Bronchial epithelial cell (primary cell): ENCODE measurements at regions not wholly inside any gene's neighbourhood (a gene's known extent, or its start where the extent isn't known, plus 50 kb on each side); places are given as distances from the start of the nearest gene placed in this dataset.
A peak's percentile ranks its signal among the peaks of the same experiment; 100 is the strongest.

ENCODE experiments used
- DNase-seq: peaks from one replicate; pipeline ENCODE4 v3.0.0-alpha.2; 2010; ENCODE audit warnings: low read depth
- FAIRE-seq: peaks from 2 replicates; lab custom pipeline; 2011; peaks lifted over from hg19 to GRCh38; lab: Jason Lieb, UNC
- H3K27me3 ChIP-seq: 2 replicates; pipeline ENCODE4 v1.5.1; 2011; ENCODE audit warnings: low read length; ENCODE audit not compliant: control insufficient read depth, insufficient read depth
- H3K36me3 ChIP-seq: 2 replicates; pipeline ENCODE4 v1.5.1; 2011; ENCODE audit warnings: low read length; ENCODE audit not compliant: control insufficient read depth, insufficient read depth
- H3K4me3 ChIP-seq: 2 replicates; pipeline ENCODE4 v1.5.1; 2011; ENCODE audit warnings: mild to moderate bottlenecking, low read depth, low read length, control low read depth
- TF ChIP-seq, protein P1 (sequence below): IDR thresholded peaks from 2 replicates; pipeline ENCODE4 v1.5.1; 2011; ENCODE audit warnings: mild to moderate bottlenecking, moderate library complexity, low read length, control low read depth, inconsistent platforms; ENCODE audit not compliant: insufficient read depth, severe bottlenecking

DNA sequence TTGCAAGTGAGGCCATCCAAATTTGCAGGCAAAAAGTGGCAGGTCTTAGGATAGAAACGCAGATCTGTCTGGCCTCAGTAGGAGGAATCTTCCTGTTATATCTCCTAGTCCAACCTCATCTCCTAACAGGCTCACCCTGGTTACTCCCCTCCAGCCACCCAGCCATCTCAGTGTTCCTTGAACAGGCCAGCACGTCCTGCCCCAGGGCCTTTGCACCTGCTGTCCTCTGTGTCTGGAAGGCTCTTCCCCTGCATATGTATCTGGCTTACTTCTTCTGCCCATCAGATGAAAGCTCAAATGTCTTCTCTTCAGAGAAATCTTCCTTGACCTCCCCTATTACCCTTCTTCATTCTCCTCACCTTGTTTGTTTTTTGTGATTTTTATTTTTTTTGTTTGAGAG lies 107.3 kb upstream of the ALDH1B1 start:
- no peak for DNase-seq

DNA sequence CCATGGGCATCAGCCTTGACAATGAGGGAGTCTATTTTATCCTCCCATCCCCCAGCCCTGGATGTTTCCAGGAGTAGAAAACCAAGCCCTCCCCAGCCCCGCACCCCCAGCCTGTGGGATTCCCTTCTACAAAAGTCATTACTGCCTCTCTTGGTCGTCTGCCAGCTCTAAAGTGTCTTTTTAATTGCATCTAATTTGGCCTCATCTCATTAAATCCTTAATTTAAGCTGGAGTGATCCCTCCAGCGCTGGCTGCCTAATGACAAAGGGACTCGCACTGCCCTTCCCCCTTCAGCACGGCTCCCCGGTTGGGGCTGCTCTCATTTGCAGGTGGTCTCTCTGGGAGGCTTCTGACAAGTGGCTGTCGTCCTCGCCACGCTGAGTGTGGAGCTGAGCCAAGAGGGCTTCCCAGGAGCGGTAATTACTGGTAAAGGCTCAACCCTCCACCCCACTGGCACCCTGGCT lies 107.9 kb upstream of the ALDH1B1 start:
- no peak for FAIRE-seq
- peaks cover 4% of the 10 kb centered on the region for H3K27me3 ChIP-seq
- no peak overlapping the region for H3K4me3 ChIP-seq
- H3K36me3 ChIP-seq = no peaks in the 10 kb centered on the region
- no peak for DNase-seq
- TF ChIP-seq, protein P1, sequence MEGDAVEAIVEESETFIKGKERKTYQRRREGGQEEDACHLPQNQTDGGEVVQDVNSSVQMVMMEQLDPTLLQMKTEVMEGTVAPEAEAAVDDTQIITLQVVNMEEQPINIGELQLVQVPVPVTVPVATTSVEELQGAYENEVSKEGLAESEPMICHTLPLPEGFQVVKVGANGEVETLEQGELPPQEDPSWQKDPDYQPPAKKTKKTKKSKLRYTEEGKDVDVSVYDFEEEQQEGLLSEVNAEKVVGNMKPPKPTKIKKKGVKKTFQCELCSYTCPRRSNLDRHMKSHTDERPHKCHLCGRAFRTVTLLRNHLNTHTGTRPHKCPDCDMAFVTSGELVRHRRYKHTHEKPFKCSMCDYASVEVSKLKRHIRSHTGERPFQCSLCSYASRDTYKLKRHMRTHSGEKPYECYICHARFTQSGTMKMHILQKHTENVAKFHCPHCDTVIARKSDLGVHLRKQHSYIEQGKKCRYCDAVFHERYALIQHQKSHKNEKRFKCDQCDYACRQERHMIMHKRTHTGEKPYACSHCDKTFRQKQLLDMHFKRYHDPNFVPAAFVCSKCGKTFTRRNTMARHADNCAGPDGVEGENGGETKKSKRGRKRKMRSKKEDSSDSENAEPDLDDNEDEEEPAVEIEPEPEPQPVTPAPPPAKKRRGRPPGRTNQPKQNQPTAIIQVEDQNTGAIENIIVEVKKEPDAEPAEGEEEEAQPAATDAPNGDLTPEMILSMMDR = no peak

More for the DNA sequence above, 107.3 kb upstream of the ALDH1B1 start:
- Histone ChIP-seq H3K27me3 (peaks cover 4% of the 10 kb centered on the region), H3K36me3 (no peaks in the 10 kb centered on the region), H3K4me3 (no peak overlapping the region)
- FAIRE-seq = no peak
- TF ChIP-seq, protein P1 = no peak

DNA sequence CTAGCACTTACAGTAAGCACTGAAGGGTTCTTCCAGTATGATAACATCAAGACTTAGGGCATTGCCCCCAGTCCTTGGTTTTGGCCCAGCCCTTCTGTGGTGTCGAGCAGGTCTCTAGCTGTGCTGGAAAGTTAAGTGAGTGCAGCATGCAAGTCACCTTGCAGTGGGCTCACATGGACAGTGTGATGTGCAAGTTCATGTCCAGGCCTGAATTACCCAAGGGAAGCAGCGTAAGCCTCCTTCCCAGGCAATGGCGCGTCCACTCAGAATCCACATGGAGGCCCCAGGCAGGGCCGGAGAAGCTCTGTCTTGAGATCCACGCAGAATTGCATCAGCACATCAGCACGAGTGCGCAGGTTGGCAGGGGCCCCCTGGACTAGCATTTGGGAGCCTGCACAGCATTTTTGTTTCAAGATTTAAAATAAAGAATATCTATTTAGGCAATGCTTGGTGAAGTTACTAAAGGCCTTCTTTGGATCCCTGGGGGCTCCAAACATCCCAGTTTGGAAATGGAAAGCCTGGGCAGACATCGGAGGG lies 108.4 kb upstream of the ALDH1B1 start:
- Histone ChIP-seq H3K27me3 (peaks cover 4% of the 10 kb centered on the region), H3K36me3 (no peaks in the 10 kb centered on the region), H3K4me3 (no peak overlapping the region)
- DNase-seq (no peak), FAIRE-seq (peak; percentile 43)
- TF ChIP-seq, protein P1 = no peak

GRCh38 chr9:38282756-38283155 lies 109.7 kb upstream of the ALDH1B1 start:
- Histone ChIP-seq H3K27me3 (peaks cover 4% of the 10 kb centered on the region), H3K4me3 (no peak overlapping the region), H3K36me3 (no peaks in the 10 kb centered on the region)
- TF ChIP-seq, protein P1 = no peak
- FAIRE-seq = no peak
- no peak for DNase-seq

DNA sequence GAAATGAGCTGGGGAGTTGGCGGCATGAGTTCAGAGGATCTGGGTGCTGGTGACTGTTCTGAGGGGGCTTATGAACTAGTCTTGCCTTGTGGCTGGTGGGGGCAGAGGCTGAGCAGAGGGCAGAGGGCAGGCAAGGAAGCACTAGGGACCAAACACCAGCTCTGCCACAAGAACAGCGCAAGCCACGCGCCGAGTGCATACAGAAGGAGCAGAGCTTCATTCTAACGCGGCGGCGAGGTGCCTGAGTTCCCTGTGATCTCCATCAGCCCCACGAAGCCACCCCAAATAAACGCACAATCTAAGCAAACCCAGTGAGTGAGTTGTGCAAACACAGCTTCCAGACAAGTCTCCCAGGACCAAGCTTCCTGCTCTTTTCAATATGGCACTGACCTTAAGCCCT lies 110.6 kb upstream of the ALDH1B1 start:
- no peaks in the 10 kb centered on the region for H3K36me3 ChIP-seq
- FAIRE-seq = no peak
- no peak overlapping the region for H3K4me3 ChIP-seq
- TF ChIP-seq, protein P1 = no peak
- H3K27me3 ChIP-seq = peaks cover 4% of the 10 kb centered on the region
- no peak for DNase-seq

DNA sequence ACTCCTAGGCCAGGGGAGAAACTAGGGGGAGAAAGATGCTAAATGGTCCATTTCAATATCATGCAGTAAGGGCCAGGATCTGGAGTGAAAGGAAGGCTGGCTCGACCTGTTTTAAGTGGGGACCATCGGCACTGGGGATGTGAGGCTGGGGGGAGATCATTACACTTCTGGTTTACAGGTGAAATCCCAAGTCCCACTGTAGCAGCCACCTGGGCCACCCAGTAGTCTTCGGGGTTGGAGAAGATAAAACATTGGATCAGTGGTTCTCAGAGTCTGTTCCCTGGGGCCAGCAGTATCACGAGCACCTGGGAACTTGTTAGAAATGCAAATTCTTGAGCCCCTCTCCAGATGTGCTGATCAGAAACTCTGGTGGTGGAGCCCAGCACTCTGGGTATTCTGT lies 111.3 kb upstream of the ALDH1B1 start:
- Histone ChIP-seq H3K27me3 (peaks cover 3% of the 10 kb centered on the region), H3K4me3 (no peak overlapping the region), H3K36me3 (no peaks in the 10 kb centered on the region)
- TF ChIP-seq, protein P1 = no peak
- FAIRE-seq (no peak), DNase-seq (no peak)
